ENCODE measurements at regions not wholly inside any gene's neighbourhood (a gene's known extent, or its start where the extent isn't known, plus 50 kb on each side); places are given as distances from the start of the nearest gene placed in this dataset.

DNA sequence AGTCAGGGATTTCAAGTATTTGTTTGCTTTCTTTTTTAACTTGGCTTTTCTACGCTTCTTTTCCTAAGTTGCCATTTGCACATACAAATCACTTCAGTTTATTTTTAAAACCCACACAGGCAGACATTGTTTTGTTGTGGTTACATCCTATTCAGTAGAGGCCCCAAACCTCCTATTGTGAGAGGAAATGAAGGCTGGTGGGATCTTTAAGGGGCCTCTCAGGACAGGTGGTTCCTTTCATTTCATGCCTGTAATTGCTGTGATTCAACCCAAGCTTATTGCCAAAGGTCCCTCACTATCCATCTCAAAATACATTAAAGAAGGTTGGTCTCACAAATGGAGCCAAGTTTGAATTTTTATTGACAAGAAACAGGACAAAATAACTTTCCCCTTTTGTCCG lies 257.1 kb downstream of the ADAMTS20 start:
- no peak for ATAC-seq (ENCODE audit: low FRiP score)
- no peak for DNase-seq
- H3K27me3 ChIP-seq (ENCODE audit: control insufficient read depth in 1 of 2, insufficient read depth in 2 of 2, low read length in 1 of 2), result no peaks in the 10 kb centered on the region
- H3K36me3 ChIP-seq (ENCODE audit: control insufficient read depth in 1 of 2, insufficient read depth in 2 of 2, low read length in 1 of 2), result no peaks in the 10 kb centered on the region
- WGBS, 2 donors, result 68 to 72% methylated on average over 2 of the region's 2 CpGs
- no peaks in the 10 kb centered on the region for H3K4me1 ChIP-seq (ENCODE audit: control insufficient read depth in 1 of 2, insufficient read depth in 2 of 2, low read length in 2 of 2)
- no peak overlapping the region for H3K4me3 ChIP-seq (ENCODE audit: low read length in 2 of 2)
- no peak overlapping the region for H3K27ac ChIP-seq (ENCODE audit: low read depth in 1 of 2, low read length in 2 of 2)
- H3K9me3 ChIP-seq (ENCODE audit: control insufficient read depth, low read length), result no peaks in the 10 kb centered on the region
- intact Hi-C loops (cut with DNase I), result no loop called here

- WGBS, 2 donors, result 93 to 94% methylated on average over 4 of the region's 4 CpGs
These were observed 257.9 kb downstream of the ADAMTS20 start for GRCh38 chr12:43294147-43294546.

DNA sequence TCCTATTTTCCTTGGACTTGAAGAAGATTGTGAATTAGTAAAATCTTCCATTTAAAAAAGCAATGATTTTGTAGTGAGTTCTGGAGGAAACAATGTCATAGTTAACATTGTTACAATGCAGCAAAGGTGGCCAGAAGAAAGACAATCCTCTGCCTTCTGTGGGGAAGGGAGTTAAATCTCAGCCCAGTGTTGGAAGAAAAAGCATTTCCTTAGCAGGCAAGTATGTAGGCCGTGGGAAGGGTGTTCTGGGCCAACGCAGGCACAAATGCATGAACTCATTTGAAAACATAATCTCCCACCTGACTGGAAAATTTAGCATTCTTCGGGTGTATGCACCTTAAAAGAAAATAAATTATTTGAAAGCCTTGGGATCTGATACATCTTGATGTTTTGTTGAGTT lies 258.6 kb downstream of the ADAMTS20 start:
- no peak for ATAC-seq (ENCODE audit: low FRiP score)
- no peaks in the 10 kb centered on the region for H3K4me1 ChIP-seq (ENCODE audit: control insufficient read depth in 1 of 2, insufficient read depth in 2 of 2, low read length in 2 of 2)
- intact Hi-C loops (cut with DNase I), result no loop called here
- WGBS, 2 donors, result 12 to 19% methylated on average over 3 of the region's 3 CpGs
- H3K9me3 ChIP-seq (ENCODE audit: control insufficient read depth, low read length), result no peaks in the 10 kb centered on the region
- no peaks in the 10 kb centered on the region for H3K27me3 ChIP-seq (ENCODE audit: control insufficient read depth in 1 of 2, insufficient read depth in 2 of 2, low read length in 1 of 2)
- no peak overlapping the region for H3K4me3 ChIP-seq (ENCODE audit: low read length in 2 of 2)
- H3K36me3 ChIP-seq (ENCODE audit: control insufficient read depth in 1 of 2, insufficient read depth in 2 of 2, low read length in 1 of 2), result no peaks in the 10 kb centered on the region
- no peak for DNase-seq
- no peak overlapping the region for H3K27ac ChIP-seq (ENCODE audit: low read depth in 1 of 2, low read length in 2 of 2)

More at GRCh38 chr12:43294147-43294546, 257.9 kb downstream of the ADAMTS20 start:
- no peaks in the 10 kb centered on the region for H3K27me3 ChIP-seq (ENCODE audit: control insufficient read depth in 1 of 2, insufficient read depth in 2 of 2, low read length in 1 of 2)
- H3K27ac ChIP-seq (ENCODE audit: low read depth in 1 of 2, low read length in 2 of 2), result no peak overlapping the region
- H3K36me3 ChIP-seq (ENCODE audit: control insufficient read depth in 1 of 2, insufficient read depth in 2 of 2, low read length in 1 of 2), result no peaks in the 10 kb centered on the region
- DNase-seq, result no peak
- ATAC-seq (ENCODE audit: low FRiP score), result no peak
- no peaks in the 10 kb centered on the region for H3K9me3 ChIP-seq (ENCODE audit: control insufficient read depth, low read length)
- no peak overlapping the region for H3K4me3 ChIP-seq (ENCODE audit: low read length in 2 of 2)
- intact Hi-C loops (cut with DNase I), result no loop called here
- no peaks in the 10 kb centered on the region for H3K4me1 ChIP-seq (ENCODE audit: control insufficient read depth in 1 of 2, insufficient read depth in 2 of 2, low read length in 2 of 2)

DNA sequence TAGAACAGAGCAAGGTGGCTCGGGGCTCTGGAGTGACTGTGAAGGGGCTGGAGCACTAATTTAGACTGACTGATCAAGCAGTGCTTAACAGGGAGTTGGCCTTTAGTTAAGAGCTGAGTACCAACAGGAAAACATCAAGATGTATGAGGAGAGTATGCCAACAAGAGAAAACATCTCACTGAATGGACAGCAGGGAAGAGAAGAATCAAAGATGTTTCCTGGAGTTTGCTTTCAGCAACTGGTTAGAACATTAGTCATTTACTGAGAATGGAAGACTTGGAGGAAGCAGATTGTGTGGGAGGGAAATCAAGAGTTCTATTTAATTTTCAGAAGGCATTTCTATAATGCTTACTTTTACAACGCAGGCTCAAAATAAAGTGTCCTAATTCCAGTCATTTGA lies 259.3 kb downstream of the ADAMTS20 start:
- 55 to 64% methylated on average over 2 of the region's 2 CpGs for WGBS, 2 donors
- no peak for ATAC-seq (ENCODE audit: low FRiP score)
- intact Hi-C loops (cut with DNase I), result no loop called here

DNA sequence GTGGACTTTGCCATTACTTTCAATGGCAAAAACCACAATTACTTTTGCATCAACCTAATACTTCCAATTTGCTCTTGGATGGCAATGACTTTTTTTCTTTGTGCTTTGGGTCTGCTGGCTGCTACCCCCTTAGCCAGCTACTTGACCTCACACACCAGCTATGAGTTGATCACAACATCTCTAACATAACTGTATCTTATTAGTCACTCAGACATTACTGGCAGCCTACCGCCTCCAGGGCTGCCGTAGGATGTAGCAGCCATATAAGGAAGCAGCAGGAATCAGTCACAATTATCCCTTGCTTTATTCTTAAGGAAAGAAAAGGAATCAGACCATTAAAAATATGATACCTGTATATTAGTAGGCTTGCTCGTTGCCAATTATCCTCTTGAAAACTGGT lies 260.5 kb downstream of the ADAMTS20 start:
- ATAC-seq (ENCODE audit: low FRiP score), result no peak
- no peak for DNase-seq
- Histone ChIP-seq H3K4me3 (ENCODE audit: low read length in 2 of 2) (no peak overlapping the region), H3K27me3 (ENCODE audit: control insufficient read depth in 1 of 2, insufficient read depth in 2 of 2, low read length in 1 of 2) (no peaks in the 10 kb centered on the region), H3K27ac (ENCODE audit: low read depth in 1 of 2, low read length in 2 of 2) (no peak overlapping the region), H3K9me3 (ENCODE audit: control insufficient read depth, low read length) (no peaks in the 10 kb centered on the region), H3K4me1 (ENCODE audit: control insufficient read depth in 1 of 2, insufficient read depth in 2 of 2, low read length in 2 of 2) (no peaks in the 10 kb centered on the region), H3K36me3 (ENCODE audit: control insufficient read depth in 1 of 2, insufficient read depth in 2 of 2, low read length in 1 of 2) (no peaks in the 10 kb centered on the region)
- intact Hi-C loops (cut with DNase I), result no loop called here
- 87 to 89% methylated on average over 3 of the region's 3 CpGs for WGBS, 2 donors

More for the DNA sequence above, 259.3 kb downstream of the ADAMTS20 start:
- no peak overlapping the region for H3K4me3 ChIP-seq (ENCODE audit: low read length in 2 of 2)
- H3K27me3 ChIP-seq (ENCODE audit: control insufficient read depth in 1 of 2, insufficient read depth in 2 of 2, low read length in 1 of 2), result no peaks in the 10 kb centered on the region
- no peak for DNase-seq
- H3K4me1 ChIP-seq (ENCODE audit: control insufficient read depth in 1 of 2, insufficient read depth in 2 of 2, low read length in 2 of 2), result no peaks in the 10 kb centered on the region
- H3K27ac ChIP-seq (ENCODE audit: low read depth in 1 of 2, low read length in 2 of 2), result no peak overlapping the region
- H3K36me3 ChIP-seq (ENCODE audit: control insufficient read depth in 1 of 2, insufficient read depth in 2 of 2, low read length in 1 of 2), result no peaks in the 10 kb centered on the region
- no peaks in the 10 kb centered on the region for H3K9me3 ChIP-seq (ENCODE audit: control insufficient read depth, low read length)

DNA sequence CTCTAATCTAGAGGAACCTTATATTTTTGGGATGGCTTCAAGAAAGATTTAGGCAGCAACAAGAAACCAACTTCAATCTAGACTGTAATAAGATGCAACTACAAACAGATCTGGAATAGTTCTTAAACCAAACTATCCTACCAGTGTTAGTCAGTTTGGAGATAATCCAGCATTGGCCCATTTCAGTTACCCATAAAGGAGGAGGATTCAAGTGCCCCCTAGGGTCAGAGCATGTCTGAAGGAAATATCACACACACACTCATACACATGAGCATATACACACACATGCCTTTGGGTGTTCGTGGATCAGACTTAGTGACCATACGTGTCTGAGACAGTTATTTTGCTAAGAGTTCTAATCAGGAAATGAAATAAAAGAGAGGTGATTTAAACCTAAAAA lies 261.2 kb downstream of the ADAMTS20 start:
- no peaks in the 10 kb centered on the region for H3K4me1 ChIP-seq (ENCODE audit: control insufficient read depth in 1 of 2, insufficient read depth in 2 of 2, low read length in 2 of 2)
- H3K27ac ChIP-seq (ENCODE audit: low read depth in 1 of 2, low read length in 2 of 2), result no peak overlapping the region
- no peak for DNase-seq
- no peak for ATAC-seq (ENCODE audit: low FRiP score)
- H3K4me3 ChIP-seq (ENCODE audit: low read length in 2 of 2), result no peak overlapping the region
- H3K36me3 ChIP-seq (ENCODE audit: control insufficient read depth in 1 of 2, insufficient read depth in 2 of 2, low read length in 1 of 2), result no peaks in the 10 kb centered on the region
- H3K27me3 ChIP-seq (ENCODE audit: control insufficient read depth in 1 of 2, insufficient read depth in 2 of 2, low read length in 1 of 2), result no peaks in the 10 kb centered on the region
- no peaks in the 10 kb centered on the region for H3K9me3 ChIP-seq (ENCODE audit: control insufficient read depth, low read length)
- intact Hi-C loops (cut with DNase I), result no loop called here
- WGBS, 2 donors, result 93 to 95% methylated on average over 2 of the region's 2 CpGs

DNA sequence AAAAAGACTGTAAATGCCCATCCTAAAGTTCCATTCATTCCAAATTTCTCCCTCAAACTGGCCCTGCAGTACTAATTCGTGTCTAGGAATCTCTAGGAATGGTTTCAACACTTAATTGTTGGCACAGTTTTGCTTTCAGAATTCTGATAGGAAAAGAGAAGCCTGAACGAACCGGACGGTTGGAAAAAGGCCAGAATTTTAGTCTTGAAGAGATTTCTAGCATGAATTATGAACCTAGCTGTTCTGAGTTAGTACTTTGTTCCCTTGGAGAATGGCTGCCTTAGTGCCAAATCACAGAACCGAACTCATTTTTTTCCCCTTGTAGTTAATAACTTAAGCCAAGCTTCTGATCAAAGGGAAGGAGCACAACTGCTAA lies 262.6 kb downstream of the ADAMTS20 start:
- H3K4me3 ChIP-seq (ENCODE audit: low read length in 2 of 2), result peak overlapping the region in 1 of 2 donors; percentile 19
- H3K9me3 ChIP-seq (ENCODE audit: control insufficient read depth, low read length), result no peaks in the 10 kb centered on the region
- 3% methylated on average over 5 of the region's 5 CpGs for WGBS, 2 donors
- no peak for DNase-seq
- H3K36me3 ChIP-seq (ENCODE audit: control insufficient read depth in 1 of 2, insufficient read depth in 2 of 2, low read length in 1 of 2), result no peaks in the 10 kb centered on the region
- no peak overlapping the region for H3K27ac ChIP-seq (ENCODE audit: low read depth in 1 of 2, low read length in 2 of 2)
- no peaks in the 10 kb centered on the region for H3K27me3 ChIP-seq (ENCODE audit: control insufficient read depth in 1 of 2, insufficient read depth in 2 of 2, low read length in 1 of 2)
- ATAC-seq (ENCODE audit: low FRiP score), result peak; percentile 19
- intact Hi-C loops (cut with DNase I), result no loop called here
- no peaks in the 10 kb centered on the region for H3K4me1 ChIP-seq (ENCODE audit: control insufficient read depth in 1 of 2, insufficient read depth in 2 of 2, low read length in 2 of 2)

- Histone ChIP-seq H3K36me3 (ENCODE audit: control insufficient read depth in 1 of 2, insufficient read depth in 2 of 2, low read length in 1 of 2) (no peaks in the 10 kb centered on the region), H3K4me1 (ENCODE audit: control insufficient read depth in 1 of 2, insufficient read depth in 2 of 2, low read length in 2 of 2) (no peaks in the 10 kb centered on the region), H3K27me3 (ENCODE audit: control insufficient read depth in 1 of 2, insufficient read depth in 2 of 2, low read length in 1 of 2) (no peaks in the 10 kb centered on the region), H3K27ac (ENCODE audit: low read depth in 1 of 2, low read length in 2 of 2) (no peak overlapping the region), H3K4me3 (ENCODE audit: low read length in 2 of 2) (no peak overlapping the region), H3K9me3 (ENCODE audit: control insufficient read depth, low read length) (no peaks in the 10 kb centered on the region)
- WGBS, 2 donors, result 48 to 58% methylated on average over 15 of the region's 15 CpGs
- intact Hi-C loops (cut with DNase I), result no loop called here
- no peak for ATAC-seq (ENCODE audit: low FRiP score)
- no peak for DNase-seq
These were observed 263.2 kb downstream of the ADAMTS20 start for GRCh38 chr12:43288671-43289425.

- Histone ChIP-seq H3K36me3 (ENCODE audit: control insufficient read depth in 1 of 2, insufficient read depth in 2 of 2, low read length in 1 of 2) (no peaks in the 10 kb centered on the region), H3K4me3 (ENCODE audit: low read length in 2 of 2) (no peak overlapping the region), H3K9me3 (ENCODE audit: control insufficient read depth, low read length) (no peaks in the 10 kb centered on the region), H3K4me1 (ENCODE audit: control insufficient read depth in 1 of 2, insufficient read depth in 2 of 2, low read length in 2 of 2) (no peaks in the 10 kb centered on the region), H3K27me3 (ENCODE audit: control insufficient read depth in 1 of 2, insufficient read depth in 2 of 2, low read length in 1 of 2) (no peaks in the 10 kb centered on the region), H3K27ac (ENCODE audit: low read depth in 1 of 2, low read length in 2 of 2) (no peak overlapping the region)
- DNase-seq (no peak), ATAC-seq (ENCODE audit: low FRiP score) (no peak)
- intact Hi-C loops (cut with DNase I), result no loop called here
- 23% methylated on average over 12 of the region's 12 CpGs for WGBS, 2 donors
These were observed 264.2 kb downstream of the ADAMTS20 start for GRCh38 chr12:43287706-43288383.
